SK-N-SH treated with all-trans-retinoic acid at 6 μM for 48 hours (cell line): ENCODE measurements at regions not wholly inside any gene's neighbourhood (a gene's known extent, or its start where the extent isn't known, plus 50 kb on each side); places are given as distances from the start of the nearest gene placed in this dataset.
"Not testable (repeated sequence)": the region's sequence is repeated elsewhere in the genome, so short reads cannot be mapped to it uniquely, and the experiment has no call there.

ENCODE experiments used
- ATAC-seq: fragments of 200-7000 bp; cut with Tn5 transposase; 3 replicates; pipeline ENCODE4 v1.9.1; 2020; ENCODE audit warnings: mild to moderate bottlenecking, moderate library complexity
- ARNTL ChIP-seq: fragments of 450-650 bp; formaldehyde crosslinking; IDR thresholded peaks from 2 replicates; pipeline ENCODE4 v1.5.0; 2020; ENCODE audit warnings: low read depth, mild to moderate bottlenecking, moderate library complexity, borderline replicate concordance
- BACH2 ChIP-seq: fragments of 250-450 bp; sonication (Bioruptor Pico); IDR thresholded peaks from 2 replicates; pipeline ENCODE4 v1.9.0; 2021; ENCODE audit warnings: mild to moderate bottlenecking, borderline replicate concordance
- CREB5 ChIP-seq: fragments of 250-450 bp; sonication (Bioruptor Pico); IDR thresholded peaks from 2 replicates; pipeline ENCODE4 v1.5.1; 2020; ENCODE audit warnings: low read depth, mild to moderate bottlenecking, moderate library complexity
- CSDC2 ChIP-seq: fragments of 250-450 bp; sonication (Bioruptor Pico); IDR thresholded peaks from 2 replicates; pipeline ENCODE4 v1.5.0; 2020; ENCODE audit warnings: mild to moderate bottlenecking, moderate library complexity
- CSRNP3 ChIP-seq: fragments of 250-450 bp; sonication (Bioruptor Pico); IDR thresholded peaks from 2 replicates; pipeline ENCODE4 v1.5.1; 2021; ENCODE audit warnings: mild to moderate bottlenecking, moderate library complexity
- ESRRG ChIP-seq: fragments of 250-450 bp; sonication (Bioruptor Pico); IDR thresholded peaks from 2 replicates; pipeline ENCODE4 v1.6.1; 2021; ENCODE audit warnings: mild to moderate bottlenecking
- GLIS3 ChIP-seq: fragments of 250-450 bp; sonication (Bioruptor Pico); IDR thresholded peaks from 2 replicates; pipeline ENCODE4 v1.5.0; 2020; ENCODE audit warnings: mild to moderate bottlenecking, moderate library complexity
- ISL1 ChIP-seq: fragments of 250-450 bp; sonication (Bioruptor Pico); IDR thresholded peaks from 2 replicates; pipeline ENCODE4 v2.1.2; 2022; ENCODE audit warnings: mild to moderate bottlenecking, moderate library complexity
- OSR1 ChIP-seq: fragments of 250-450 bp; sonication (Bioruptor Pico); IDR thresholded peaks from 2 replicates; pipeline ENCODE4 v1.8.0; 2022; ENCODE audit warnings: moderate library complexity, mild to moderate bottlenecking, inconsistent platforms
- PPARA ChIP-seq: fragments of 250-450 bp; sonication (Bioruptor Pico); IDR thresholded peaks from 2 replicates; pipeline ENCODE4 v1.5.0; 2020; ENCODE audit warnings: mild to moderate bottlenecking, borderline replicate concordance
- RARB ChIP-seq: fragments of 250-450 bp; sonication (Bioruptor Pico); IDR thresholded peaks from 2 replicates; pipeline ENCODE4 v1.8.0; 2021; ENCODE audit warnings: mild to moderate bottlenecking, moderate library complexity
- SNAI2 ChIP-seq: fragments of 250-450 bp; sonication (Bioruptor Pico); IDR thresholded peaks from 2 replicates; pipeline ENCODE4 v1.5.0; 2020; ENCODE audit warnings: mild to moderate bottlenecking, moderate library complexity
- TCF4 ChIP-seq: fragments of 250-450 bp; sonication (Bioruptor Pico); IDR thresholded peaks from 2 replicates; pipeline ENCODE4 v1.8.0; 2021; ENCODE audit warnings: mild to moderate bottlenecking, moderate library complexity, borderline replicate concordance
- TOX ChIP-seq: fragments of 250-450 bp; sonication (Bioruptor Pico); IDR thresholded peaks from 2 replicates; pipeline ENCODE4 v1.8.0; 2021; ENCODE audit warnings: mild to moderate bottlenecking, moderate library complexity, borderline replicate concordance
- TSHZ2 ChIP-seq: fragments of 250-450 bp; sonication (Bioruptor Pico); IDR thresholded peaks from 2 replicates; pipeline ENCODE4 v1.5.0; 2020; ENCODE audit warnings: mild to moderate bottlenecking, moderate library complexity
- ZC3H10 ChIP-seq: fragments of 250-450 bp; sonication (Bioruptor Pico); IDR thresholded peaks from 2 replicates; pipeline ENCODE4 v1.5.1; 2021; ENCODE audit warnings: mild to moderate bottlenecking, moderate library complexity
- ZFP3 ChIP-seq: fragments of 250-450 bp; sonication (Bioruptor Pico); IDR thresholded peaks from 2 replicates; pipeline ENCODE4 v1.5.0; 2020; ENCODE audit warnings: mild to moderate bottlenecking, moderate library complexity
- ZFP30 ChIP-seq: fragments of 450-650 bp; formaldehyde crosslinking; IDR thresholded peaks from 2 replicates; pipeline ENCODE4 v1.5.0; 2022; ENCODE audit warnings: mild to moderate bottlenecking, moderate library complexity
- ZNF565 ChIP-seq: fragments of 450-650 bp; formaldehyde crosslinking; conservative IDR thresholded peaks from 2 replicates; pipeline ENCODE4 v1.5.0; 2020; ENCODE audit warnings: low read depth, mild to moderate bottlenecking, moderate library complexity
- ZNF70 ChIP-seq: fragments of 450-650 bp; formaldehyde crosslinking; IDR thresholded peaks from 2 replicates; pipeline ENCODE4 v1.5.0; 2020; ENCODE audit warnings: mild to moderate bottlenecking, moderate library complexity
- ZNF8 ChIP-seq: fragments of 450-650 bp; formaldehyde crosslinking; IDR thresholded peaks from 2 replicates; pipeline ENCODE4 v1.5.0; 2020; ENCODE audit warnings: mild to moderate bottlenecking, moderate library complexity

GRCh38 chr12:25702553-25702952, 149.5 kb upstream of the LMNTD1 start:
- ATAC-seq, result no peak
- TF ChIP-seq TSHZ2 (no peak), RARB (no peak), CSDC2 (CRISPR knock-in tag) (no peak), ESRRG (CRISPR knock-in tag) (no peak), ZNF8 (CRISPR knock-in tag) (no peak), ZNF70 (CRISPR knock-in tag) (no peak), ARNTL (CRISPR knock-in tag) (no peak), CREB5 (CRISPR knock-in tag) (no peak), TOX (CRISPR knock-in tag) (no peak), ZFP3 (no peak), TCF4 (CRISPR knock-in tag) (no peak), GLIS3 (CRISPR knock-in tag) (no peak), BACH2 (CRISPR knock-in tag) (no peak), PPARA (CRISPR knock-in tag) (no peak), OSR1 (CRISPR knock-in tag) (no peak), ISL1 (CRISPR knock-in tag) (no peak), ZC3H10 (CRISPR knock-in tag) (no peak)
- TF ChIP-seq, all 23 proteins: peak for 0

GRCh38 chr12:25705261-25705660, 152.2 kb upstream of the LMNTD1 start:
- ATAC-seq, result no peak
- no peak for TF ChIP-seq CSDC2 (CRISPR knock-in tag)
- no peak for TF ChIP-seq ESRRG (CRISPR knock-in tag)
- no peak for TF ChIP-seq ISL1 (CRISPR knock-in tag)
- no peak for TF ChIP-seq ZC3H10 (CRISPR knock-in tag)
- TF ChIP-seq CSRNP3 (CRISPR knock-in tag), result no peak
- TF ChIP-seq SNAI2 (CRISPR knock-in tag), result no peak

- ATAC-seq, result not testable (repeated sequence)
Measured at GRCh38 chr12:25706646-25707045, 153.6 kb upstream of the LMNTD1 start.

GRCh38 chr12:25707056-25707455, 154.0 kb upstream of the LMNTD1 start:
- no peak for ATAC-seq
- TF ChIP-seq SNAI2 (CRISPR knock-in tag), result no peak
- TF ChIP-seq ZC3H10 (CRISPR knock-in tag), result no peak
- no peak for TF ChIP-seq CSDC2 (CRISPR knock-in tag)
- TF ChIP-seq ZNF565 (CRISPR knock-in tag), result no peak
- TF ChIP-seq ZFP30 (CRISPR knock-in tag), result no peak
- TF ChIP-seq GLIS3 (CRISPR knock-in tag), result no peak
- TF ChIP-seq PPARA (CRISPR knock-in tag), result no peak
- no peak for TF ChIP-seq ZFP3
- TF ChIP-seq OSR1 (CRISPR knock-in tag), result no peak
- no peak for TF ChIP-seq TSHZ2
- no peak for TF ChIP-seq TOX (CRISPR knock-in tag)
- no peak for TF ChIP-seq ISL1 (CRISPR knock-in tag)
- no peak for TF ChIP-seq TCF4 (CRISPR knock-in tag)
- TF ChIP-seq CREB5 (CRISPR knock-in tag), result no peak
